HL-60 (cell line): ENCODE measurements at regions not wholly inside any gene's neighbourhood (a gene's known extent, or its start where the extent isn't known, plus 50 kb on each side); places are given as distances from the start of the nearest gene placed in this dataset.

ENCODE experiments used
- CTCF ChIP-seq: IDR thresholded peaks from one replicate; pipeline ENCODE4 v1.5.1; 2011; ENCODE audit warnings: low read length, control low read depth, inconsistent platforms; ENCODE audit not compliant: insufficient read depth
- GABPA ChIP-seq: IDR thresholded peaks from 2 replicates; pipeline ENCODE4 v1.6.1; 2012; ENCODE audit warnings: low read depth
- POLR2AphosphoS5 ChIP-seq: IDR thresholded peaks from 2 replicates; pipeline ENCODE4 v1.6.1; 2012; ENCODE audit warnings: low read depth
- SPI1 ChIP-seq: IDR thresholded peaks from 2 replicates; pipeline ENCODE4 v1.6.1; 2012; ENCODE audit warnings: low read depth, mild to moderate bottlenecking, borderline replicate concordance

- TF ChIP-seq CTCF, result no peak
- TF ChIP-seq POLR2AphosphoS5, result no peak
- no peak for TF ChIP-seq SPI1
- no peak for TF ChIP-seq GABPA
Observed at GRCh38 chr6:4224067-4224978, 88.9 kb upstream of the ECI2 start.
